GM19238 (cell line): ENCODE measurements at regions not wholly inside any gene's neighbourhood (a gene's known extent, or its start where the extent isn't known, plus 50 kb on each side); places are given as distances from the start of the nearest gene placed in this dataset.
"Not testable (repeated sequence)": the region's sequence is repeated elsewhere in the genome, so short reads cannot be mapped to it uniquely, and the experiment has no call there.

Source experiments
- DNase-seq: peaks from one replicate; pipeline ENCODE4 v3.0.0; 2011; ENCODE audit warnings: low spot score; ENCODE audit not compliant: insufficient read length

DNA sequence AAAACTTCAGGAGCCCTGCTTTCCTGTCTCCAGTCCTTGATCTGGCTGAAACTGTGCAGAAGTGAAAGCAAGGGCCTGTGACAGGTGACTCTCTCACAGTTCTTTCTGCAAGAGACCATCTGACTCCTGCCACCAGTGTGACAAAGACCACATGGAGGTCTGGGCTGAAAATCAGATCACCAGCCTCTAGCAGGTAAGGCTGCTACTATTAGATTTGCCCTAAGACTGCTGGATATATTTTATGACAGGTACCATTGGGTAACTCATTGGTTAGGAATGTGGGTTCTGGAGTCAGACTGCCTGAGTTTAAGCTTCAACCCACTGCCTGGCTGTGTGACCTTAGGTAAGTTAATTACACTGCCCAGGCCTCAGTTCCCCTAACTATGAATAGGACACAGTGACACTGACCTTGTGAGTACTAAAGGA is 163.3 kb upstream of the SLC7A11 start:
- DNase-seq: peak; percentile 23

DNA sequence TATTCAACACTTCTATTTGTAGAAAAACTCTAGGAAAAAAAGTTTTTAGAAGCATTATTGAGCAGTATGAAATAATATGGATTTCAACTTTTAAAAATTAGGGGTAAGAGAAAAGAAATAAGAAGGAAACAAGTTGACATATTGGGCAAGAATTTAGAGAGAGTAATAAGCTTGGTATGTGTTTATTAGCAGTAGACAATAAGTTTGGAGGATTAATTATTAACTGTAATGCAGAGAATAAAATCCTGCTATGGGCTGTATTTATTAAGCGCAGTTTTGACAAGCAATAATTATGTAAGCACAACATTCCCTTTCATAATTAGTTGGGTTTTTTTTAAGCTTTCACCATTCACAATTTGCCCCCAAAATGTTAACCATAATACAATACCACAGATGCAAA is 162.7 kb upstream of the SLC7A11 start:
- DNase-seq: no peak

DNA sequence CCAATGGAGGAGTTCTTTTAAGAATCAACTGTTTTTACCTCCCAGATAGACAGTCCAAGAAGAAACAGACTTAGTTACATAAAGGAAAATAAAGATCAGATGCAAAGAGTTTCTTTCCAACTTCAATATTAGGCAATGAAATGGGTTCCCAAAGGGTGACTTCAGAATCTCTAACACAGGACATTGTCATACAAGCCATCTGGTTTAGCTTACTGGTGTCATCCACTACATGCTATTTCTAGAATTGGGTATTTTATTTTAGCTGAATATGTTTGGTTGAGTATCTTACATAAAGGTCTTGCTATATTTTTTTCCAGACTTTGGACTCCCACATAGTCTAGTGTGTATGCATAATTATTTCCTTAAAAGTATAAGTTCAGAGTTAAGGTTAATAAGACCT is 162.1 kb upstream of the SLC7A11 start:
- DNase-seq: no peak

DNA sequence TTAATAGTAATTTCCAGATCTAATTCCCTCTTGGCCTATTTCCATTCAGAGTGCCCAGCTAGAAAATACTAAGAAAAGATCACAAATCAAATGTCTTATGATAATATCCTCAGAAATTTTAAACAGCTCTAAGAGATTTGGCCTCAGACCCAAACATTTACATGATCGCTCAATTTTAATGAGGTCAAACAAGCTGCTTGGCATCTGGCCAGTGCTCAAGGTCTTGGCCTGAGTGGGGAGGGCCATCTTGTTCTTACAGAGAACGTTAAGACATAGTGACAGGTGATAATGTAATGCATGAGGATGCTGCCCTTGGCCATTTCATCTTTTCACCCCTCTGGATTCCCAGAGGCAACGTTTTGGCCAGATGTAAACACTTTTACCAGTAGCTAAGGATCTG is 159.2 kb upstream of the SLC7A11 start:
- no peak for DNase-seq

DNA sequence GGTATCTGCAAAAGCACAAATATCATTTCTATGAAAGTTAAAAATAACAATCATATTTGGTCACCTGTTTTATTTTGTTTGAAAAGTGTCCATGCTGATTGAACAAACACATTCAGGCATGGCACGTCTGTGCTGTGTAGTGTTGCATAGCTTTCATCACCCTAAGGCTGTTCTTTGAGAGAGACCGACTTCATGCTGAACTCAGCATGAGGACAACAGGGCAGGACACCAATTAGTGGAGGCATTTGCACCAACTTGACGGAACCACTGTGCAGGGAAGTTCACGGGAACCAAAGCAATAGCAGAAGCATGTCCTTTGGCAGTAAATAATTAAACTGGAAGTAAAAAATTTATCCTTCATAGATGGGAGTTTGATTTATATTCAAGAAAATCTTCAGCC is 158.4 kb upstream of the SLC7A11 start:
- DNase-seq: no peak

DNA sequence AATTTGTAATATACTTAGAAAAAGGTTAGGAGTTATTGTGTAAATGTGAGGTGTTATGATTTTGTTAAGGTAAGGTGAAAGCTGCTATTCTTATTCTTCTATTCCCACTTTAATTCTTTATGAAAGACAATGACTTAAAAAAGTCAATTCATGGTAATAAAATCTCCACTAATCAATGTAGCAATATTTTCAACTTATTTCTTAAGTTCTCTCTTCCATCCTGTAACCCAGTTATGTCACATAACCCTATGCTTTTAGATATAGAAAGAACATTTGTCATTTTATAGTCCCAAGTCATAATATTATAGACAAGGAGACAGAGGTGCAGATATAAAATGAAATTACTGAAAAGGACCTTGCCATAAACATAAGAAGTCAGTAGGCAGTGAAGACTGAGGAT is 157.9 kb upstream of the SLC7A11 start:
- DNase-seq: no peak

DNA sequence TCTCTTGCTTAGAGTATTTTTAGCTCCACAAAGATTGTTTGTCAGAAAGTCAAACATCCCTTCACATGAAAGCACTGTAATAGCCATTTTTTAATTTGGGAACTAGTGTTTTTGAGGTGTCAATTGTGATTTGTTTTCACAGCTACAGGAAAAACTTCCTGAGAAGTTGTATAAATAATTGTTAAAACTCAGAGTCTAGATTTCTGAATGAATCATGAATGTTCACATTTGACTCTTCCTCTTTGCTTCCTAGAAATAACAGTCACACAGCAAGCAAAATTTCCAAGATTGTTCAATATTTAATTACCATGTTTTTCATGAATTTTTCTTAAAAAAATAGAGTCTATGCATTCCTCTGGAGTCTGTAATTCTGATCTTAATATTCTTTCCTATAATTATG is 156.9 kb upstream of the SLC7A11 start:
- DNase-seq: no peak

DNA sequence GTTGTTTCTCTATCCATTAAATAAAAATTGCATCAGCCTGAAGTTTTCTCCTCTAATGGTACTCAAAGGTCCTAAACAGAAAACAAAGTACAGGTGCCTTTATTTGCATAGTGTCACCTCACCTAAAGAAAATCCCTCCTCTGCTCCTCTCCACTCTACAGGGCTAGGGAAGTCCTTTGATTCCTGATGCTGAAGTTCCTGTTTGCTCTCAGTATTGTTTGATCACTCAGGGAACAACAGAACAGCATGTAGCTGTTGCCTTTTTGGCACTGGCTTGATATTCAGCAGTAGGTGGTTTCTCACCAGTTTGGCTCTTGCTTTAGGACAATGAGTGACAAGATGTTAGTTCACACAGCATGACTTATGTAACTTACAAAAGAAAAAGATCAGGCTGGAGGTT is 156.2 kb upstream of the SLC7A11 start:
- no peak for DNase-seq

DNA sequence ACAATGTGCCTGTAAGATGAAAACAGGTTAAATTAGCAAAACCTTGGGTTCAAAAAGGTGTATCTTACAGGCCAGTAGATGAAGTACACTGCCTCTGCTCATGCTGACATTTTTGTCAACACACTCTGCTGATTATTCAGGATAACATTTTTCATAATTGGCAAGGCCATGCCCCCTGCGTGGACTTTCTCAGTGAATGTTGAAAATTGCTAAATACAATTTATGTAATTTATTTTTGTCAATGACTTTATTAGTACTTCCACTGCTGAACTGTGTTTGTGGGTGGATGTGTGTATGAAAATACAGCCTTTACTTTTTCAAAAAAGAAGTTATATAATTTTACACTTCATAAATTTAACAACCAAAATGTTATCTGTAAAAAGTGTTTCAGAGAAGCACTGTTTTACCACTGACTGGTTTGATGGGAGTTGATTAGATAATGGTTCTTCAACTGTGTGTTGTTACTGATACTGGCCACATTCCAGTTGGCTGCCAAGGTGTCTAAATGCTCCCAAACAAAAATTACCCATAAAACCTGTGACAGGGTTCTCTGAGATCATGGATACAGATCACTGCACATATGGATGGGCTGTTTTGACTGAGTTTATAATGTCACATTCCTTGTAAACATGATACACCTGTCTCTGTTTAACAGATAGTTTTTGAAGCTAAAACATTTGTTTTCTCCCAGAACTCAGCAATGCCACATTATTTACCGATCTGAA is 151.9 kb upstream of the SLC7A11 start:
- DNase-seq: no peak

DNA sequence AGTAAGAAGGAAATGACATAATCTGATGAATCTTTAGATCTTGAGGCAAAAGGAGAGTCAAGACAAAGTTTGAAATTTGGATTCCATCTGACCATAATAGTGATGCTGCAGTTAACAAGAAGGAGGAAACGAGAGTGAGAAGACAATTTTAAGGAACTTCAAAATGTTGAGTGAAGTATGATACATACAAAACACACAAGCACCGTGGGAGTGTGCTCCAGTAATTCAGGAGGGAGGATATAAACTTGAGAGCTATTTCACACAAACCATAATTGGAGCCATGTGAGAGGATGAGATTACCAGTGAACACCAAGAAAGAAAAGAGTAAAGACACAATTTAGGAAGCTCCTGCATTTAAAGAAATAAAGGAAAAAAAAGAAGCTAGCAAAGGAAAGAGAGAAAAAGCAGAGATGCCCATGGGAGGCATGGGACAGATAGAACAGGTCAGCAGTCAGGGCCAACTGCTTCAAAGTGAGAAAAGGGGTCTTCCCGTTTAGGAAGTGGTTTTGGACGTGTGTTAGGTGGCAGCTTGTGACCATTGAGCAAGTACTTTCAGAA is 150.7 kb upstream of the SLC7A11 start:
- no peak for DNase-seq

DNA sequence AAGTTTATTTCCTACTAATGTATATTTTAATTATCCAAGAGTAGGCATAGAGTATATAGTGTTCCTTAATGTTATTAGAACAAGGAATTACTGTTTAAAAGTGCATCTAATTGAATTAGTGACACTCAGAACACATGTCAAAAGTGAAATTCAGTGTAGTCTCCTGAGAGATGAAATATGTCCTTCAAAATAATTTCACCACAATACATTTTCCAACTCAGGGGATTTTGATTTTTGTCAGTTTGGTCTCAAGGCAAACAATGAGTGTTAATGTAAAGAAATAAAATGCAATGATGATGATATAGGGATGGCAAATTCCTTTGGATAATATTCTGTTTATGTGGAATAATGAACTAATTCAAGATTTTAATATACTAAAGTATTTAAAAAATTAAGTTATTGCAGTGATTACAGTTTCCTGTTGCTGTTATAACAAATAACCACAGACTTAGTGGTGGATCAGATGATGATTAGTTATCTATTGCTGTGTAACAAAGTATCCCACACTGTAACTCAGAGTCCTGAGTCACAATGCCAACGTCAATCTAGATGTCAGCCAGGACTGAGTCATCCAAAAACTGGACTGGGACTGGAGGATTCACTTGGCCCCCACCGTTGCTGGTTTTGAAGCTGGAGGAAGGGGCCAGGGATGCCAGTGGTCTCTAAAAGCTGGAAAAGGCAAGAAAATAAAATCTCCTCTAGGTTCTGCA is 148.0 kb upstream of the SLC7A11 start:
- DNase-seq: no peak

DNA sequence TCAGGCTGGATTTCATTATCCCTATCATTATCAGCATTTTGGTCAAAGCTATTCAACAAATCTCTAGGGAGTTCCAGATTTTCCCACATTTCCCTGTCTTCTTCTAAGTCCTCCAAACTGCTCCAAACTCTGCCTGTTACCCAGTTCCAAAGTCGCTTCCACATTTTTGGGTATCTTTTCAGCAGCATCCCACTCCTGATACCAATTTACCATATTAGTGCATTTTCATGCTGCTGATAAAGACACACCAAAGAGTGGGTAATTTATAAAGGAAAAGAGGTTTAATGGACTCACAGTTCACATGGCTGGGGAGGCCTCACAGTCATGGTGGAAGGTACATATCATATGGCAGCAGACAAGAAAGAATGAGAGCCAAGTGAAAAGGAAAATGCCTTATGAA is 132.8 kb upstream of the SLC7A11 start:
- no peak for DNase-seq

DNA sequence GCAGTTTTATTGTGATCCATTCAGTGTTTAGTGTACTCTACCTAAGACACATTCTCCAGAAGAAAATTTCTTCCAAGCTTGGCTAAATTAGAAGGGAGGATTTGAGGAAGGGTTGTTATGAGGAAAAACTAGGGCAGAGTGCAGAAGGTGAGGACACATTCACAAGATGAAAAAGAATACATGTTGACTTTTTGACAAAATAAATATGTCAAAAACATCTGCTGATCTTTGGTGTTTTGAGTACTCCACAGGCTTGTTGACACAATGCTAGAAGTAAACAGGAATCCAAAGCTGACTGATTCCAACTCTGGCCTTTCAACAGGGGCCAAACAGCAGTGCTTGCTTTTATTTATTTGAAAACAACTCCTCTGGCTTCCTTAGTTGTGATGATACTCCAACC is 125.8 kb upstream of the SLC7A11 start:
- DNase-seq: no peak

DNA sequence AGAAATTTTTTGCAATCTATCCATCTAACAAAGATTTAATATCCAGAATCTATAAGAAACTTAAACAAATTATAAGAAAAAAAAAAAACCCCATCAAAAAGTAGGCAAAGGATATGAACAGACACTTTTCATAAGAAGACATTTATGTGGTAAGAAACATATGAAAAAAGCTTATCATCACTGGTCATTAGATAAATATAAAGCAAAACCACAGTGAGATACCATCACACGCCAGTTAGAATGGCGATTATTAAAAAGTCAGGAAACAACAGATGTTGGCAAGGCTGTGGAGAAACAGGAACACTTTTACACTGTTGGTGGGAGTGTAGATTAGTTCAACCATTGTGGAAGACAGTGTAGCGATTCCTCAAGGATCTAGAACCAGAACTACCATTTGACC is 110.3 kb upstream of the SLC7A11 start:
- not testable (repeated sequence) for DNase-seq

DNA sequence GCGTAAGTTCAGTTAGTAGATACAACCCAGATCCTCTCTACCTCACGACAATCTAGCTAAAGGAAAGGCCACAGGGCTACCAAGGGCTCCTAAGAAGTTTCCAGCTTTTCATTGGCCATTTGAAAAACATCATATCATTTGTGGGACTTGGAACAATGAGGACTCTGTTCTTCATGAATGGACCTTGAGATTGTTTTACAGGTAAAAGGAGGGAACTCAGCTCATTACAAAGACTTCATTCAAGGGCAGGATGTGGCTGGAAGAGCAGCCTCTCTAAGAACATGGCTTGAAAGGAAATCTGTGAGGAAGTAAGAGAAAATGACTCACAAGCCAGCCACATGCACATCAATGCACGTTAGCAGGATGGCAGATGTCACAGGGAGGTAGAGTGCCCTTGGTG is 105.9 kb upstream of the SLC7A11 start:
- no peak for DNase-seq

DNA sequence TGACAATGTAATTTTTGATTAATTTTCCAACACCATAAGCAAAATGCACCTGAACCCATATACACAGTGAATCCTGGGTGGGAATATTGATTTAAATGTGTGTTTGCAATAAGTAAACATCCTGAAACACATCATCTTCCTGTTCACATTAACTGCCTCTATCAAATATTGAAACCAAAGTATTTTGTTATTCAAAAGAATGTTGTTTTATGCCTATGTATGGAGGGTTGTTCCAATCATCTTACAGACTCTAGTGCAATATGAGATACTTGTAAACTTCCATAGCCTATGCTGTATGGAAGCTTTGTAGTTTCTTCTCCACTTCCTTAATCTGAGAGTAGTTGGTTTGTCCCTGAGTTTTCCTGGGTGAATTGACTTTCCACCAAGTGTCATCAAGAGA is 105.4 kb upstream of the SLC7A11 start:
- DNase-seq: no peak

DNA sequence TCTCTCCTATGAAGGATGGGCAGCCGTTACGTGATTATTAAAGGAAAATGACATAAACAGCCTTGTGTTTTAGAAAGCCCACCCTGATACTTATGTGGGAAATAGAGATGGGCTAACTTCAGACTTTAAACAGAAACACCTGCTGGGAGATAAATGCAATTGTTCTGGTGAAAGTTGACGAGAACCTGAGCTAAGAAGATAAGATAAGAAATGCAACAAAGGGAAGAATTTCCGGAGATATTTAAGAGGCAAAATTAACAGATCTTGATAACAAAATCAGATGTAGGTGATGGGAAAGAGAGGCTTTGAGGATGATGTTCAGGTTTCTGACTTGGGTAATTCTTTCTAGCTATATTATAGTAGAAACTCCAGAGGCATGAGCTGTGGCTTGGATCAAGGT is 102.7 kb upstream of the SLC7A11 start:
- no peak for DNase-seq

DNA sequence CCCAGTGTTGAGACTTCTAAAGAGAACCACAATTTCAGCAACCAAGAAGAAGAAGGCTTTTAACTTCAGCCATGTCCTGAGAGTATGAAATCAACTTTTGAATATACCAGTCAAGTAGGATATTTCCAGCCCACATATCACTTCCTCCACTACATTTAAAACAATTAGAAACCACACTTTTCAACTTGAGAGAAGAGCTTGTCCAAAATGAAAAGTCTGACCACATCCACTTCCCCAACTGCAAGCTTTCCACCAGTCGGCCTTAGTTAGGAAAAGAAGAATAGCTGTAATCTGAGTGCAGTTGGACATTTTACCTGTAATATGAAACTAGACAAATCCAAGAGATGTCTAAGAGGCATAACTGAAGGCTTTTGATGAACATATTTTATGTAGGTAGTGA is 101.9 kb upstream of the SLC7A11 start:
- no peak for DNase-seq

DNA sequence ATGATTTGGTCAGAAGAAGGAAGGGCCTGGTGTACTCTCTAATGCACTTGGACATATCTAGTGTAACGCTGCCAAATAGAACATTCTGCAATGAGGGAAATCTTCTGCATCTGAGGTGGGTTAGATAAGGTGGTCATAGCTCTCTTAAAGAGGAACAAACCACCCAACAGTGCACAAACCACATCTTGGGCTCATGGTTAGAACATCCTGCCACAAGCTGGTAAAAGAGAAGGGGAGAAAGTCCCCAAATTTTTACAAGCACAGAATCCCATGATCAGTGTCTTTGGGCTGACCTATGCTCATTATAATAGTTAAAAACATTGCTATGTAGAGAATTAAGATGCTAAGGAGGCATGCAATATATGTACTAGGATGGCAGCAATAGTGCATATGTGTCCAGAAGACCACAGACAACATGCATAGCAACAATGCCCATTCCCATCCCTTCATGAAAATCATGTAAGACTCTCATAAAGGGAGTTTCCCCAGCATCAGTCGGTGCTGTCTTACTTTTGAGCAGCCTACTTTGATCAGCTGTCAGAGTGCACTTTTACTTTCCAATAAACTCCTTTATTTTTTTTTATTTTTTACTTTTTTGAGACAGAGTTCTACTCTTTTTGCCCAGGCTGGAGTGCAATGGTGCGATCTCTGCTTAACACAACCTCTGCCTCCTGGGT is 99.7 kb upstream of the SLC7A11 start:
- DNase-seq: no peak

DNA sequence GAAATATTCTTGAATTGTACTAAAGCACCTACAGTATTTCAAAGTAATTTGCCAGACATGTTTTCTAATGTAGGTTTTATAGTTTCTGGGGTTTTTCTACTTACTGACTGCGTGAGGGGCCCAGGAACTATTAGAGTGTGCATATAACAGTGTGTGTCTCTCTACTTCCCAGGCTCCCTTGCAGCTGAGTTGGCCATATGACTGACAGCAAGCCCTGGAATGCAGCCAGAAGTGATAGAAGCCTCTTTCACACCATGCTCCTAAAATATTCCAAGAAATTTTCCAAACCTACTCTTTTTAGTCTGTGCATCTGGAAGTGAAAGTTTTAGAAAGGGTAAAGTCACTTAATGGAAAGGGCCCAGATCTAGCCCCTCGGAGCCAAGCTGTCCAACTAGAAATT is 96.7 kb upstream of the SLC7A11 start:
- no peak for DNase-seq

DNA sequence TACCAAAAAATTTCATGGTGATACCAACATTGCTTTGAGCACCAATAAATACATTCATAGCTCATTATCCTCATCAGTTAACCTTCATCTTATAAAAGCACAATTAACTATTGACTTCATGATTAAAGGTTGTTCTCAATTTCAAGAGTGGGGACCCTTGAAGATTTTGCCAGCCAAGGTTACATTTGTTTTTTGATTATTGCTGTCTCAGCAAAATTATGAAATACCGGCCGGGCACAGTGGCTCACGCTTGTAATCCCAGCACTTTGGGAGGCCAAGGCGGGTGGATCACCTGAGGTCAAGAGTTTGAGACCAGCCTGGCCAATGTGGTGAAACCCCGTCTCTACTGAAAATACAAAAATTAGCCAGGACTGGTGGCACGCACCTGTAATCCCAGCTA is 96.1 kb upstream of the SLC7A11 start:
- DNase-seq: not testable (repeated sequence)

DNA sequence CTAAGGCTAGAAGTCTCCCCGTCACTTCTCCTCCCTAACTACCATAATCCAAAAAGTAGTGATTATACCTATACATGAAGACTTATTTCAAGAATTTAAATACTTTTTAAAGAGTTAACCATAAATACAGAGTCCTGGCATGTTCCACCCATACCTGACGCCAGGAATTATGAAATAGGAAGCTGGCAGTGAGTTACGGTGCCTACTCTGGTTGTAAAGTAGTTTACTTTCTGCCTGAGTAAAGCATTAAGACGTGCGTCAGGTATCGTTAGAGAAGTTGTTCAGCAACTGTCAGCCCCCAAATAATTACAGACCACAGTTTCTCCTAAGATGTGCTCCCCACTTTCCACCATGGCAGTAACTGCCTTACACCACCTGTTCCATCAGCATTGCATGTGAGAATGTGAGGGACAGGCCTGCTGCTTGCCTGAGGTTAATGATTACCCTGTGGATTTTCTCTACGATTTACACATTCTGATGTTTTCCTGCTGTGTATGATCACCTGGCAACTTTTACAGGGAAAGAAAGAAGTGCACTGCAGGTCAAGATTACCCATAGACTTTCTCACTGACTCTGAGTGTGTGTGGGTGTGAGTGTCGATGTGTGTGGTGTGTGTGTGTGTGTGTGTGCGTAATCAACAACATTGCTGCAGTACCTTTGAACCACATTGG is 92.3 kb upstream of the SLC7A11 start:
- DNase-seq: no peak
